Suprapubic skin (tissue), 4 donors: ENCODE measurements at regions not wholly inside any gene's neighbourhood (a gene's known extent, or its start where the extent isn't known, plus 50 kb on each side); places are given as distances from the start of the nearest gene placed in this dataset.

Source experiments
- DNase-seq, 2 donors: peaks; one replicate each; pipeline ENCODE4 v3.0.0-alpha.2; 2019; ENCODE audit warnings: low spot score in 2 of 2
- H3K27ac ChIP-seq: fragments of 200-600 bp; sonication (generic); one replicate; pipeline ENCODE4 v1.5.1; 2019
- H3K27me3 ChIP-seq: fragments of 200-600 bp; sonication (generic); one replicate; pipeline ENCODE4 v1.5.1; 2019
- H3K36me3 ChIP-seq: fragments of 200-600 bp; sonication (generic); one replicate; pipeline ENCODE4 v1.5.1; 2019
- H3K4me1 ChIP-seq: fragments of 200-600 bp; sonication (generic); one replicate; pipeline ENCODE4 v1.5.1; 2019
- H3K4me3 ChIP-seq: fragments of 200-600 bp; sonication (generic); one replicate; pipeline ENCODE4 v1.5.1; 2019; ENCODE audit warnings: mild to moderate bottlenecking
- H3K9me3 ChIP-seq: fragments of 200-600 bp; sonication (generic); one replicate; pipeline ENCODE4 v1.5.1; 2019
- CTCF ChIP-seq, 2 donors: fragments of 200-600 bp in 1 of 2; fragments of 450-650 bp in 1 of 2; sonication (generic) in 1 of 2; IDR thresholded peaks; one replicate each; pipeline ENCODE4 v1.5.1; 2016 to 2019; ENCODE audit warnings: antibody characterized with exemption in 2 of 2, mild to moderate bottlenecking in 1 of 2, moderate library complexity in 1 of 2
- EP300 ChIP-seq: sonication (generic); formaldehyde crosslinking; IDR thresholded peaks from one replicate; pipeline ENCODE4 v1.6.1; 2017; ENCODE audit warnings: antibody characterized with exemption
- POLR2A ChIP-seq, 2 donors: fragments of 450-650 bp; IDR thresholded peaks; one replicate each; pipeline ENCODE4 v1.6.1; 2017; ENCODE audit warnings: antibody characterized with exemption in 2 of 2, mild to moderate bottlenecking in 2 of 2, moderate library complexity in 2 of 2
- POLR2AphosphoS5 ChIP-seq, 3 donors: sonication (generic); formaldehyde crosslinking; IDR thresholded peaks; one replicate each; pipeline ENCODE4 v1.6.1; 2017; ENCODE audit warnings: antibody characterized with exemption in 3 of 3
- whole genome bisulfite sequencing: methylation state at CpG from one replicate; pipeline ENCODE4 v1.1.5; 2018; 5-methylcytosine and 5-hydroxymethylcytosine counted together

GRCh38 chr9:86876621-86877196 is 70.6 kb downstream of the GAS1 start:
- no peak for TF ChIP-seq POLR2A (IDR thresholded peaks at IDR 0.05)
- no peak for TF ChIP-seq POLR2AphosphoS5 (IDR thresholded peaks at IDR 0.05)
- no peak for TF ChIP-seq CTCF (IDR thresholded peaks at IDR 0.05)
- no peak for TF ChIP-seq EP300
- H3K4me1 ChIP-seq, result no peaks in the 10 kb centered on the region
- no peak overlapping the region for H3K27ac ChIP-seq

GRCh38 chr9:86868616-86869015 is 78.7 kb downstream of the GAS1 start:
- Histone ChIP-seq H3K27ac (no peak overlapping the region), H3K27me3 (no peaks in the 10 kb centered on the region), H3K36me3 (no peaks in the 10 kb centered on the region), H3K4me3 (no peak overlapping the region), H3K9me3 (no peaks in the 10 kb centered on the region), H3K4me1 (peaks cover 3% of the 10 kb centered on the region)
- no peak for TF ChIP-seq POLR2A (IDR thresholded peaks at IDR 0.05)
- no peak for TF ChIP-seq CTCF (IDR thresholded peaks at IDR 0.05)
- TF ChIP-seq EP300, result no peak
- TF ChIP-seq POLR2AphosphoS5 (IDR thresholded peaks at IDR 0.05), result no peak
- 37% methylated on average over 2 of the region's 2 CpGs for WGBS
- DNase-seq, result no peak

More at GRCh38 chr9:86876621-86877196, 70.6 kb downstream of the GAS1 start:
- Histone ChIP-seq H3K36me3 (no peaks in the 10 kb centered on the region), H3K27me3 (peaks cover 4% of the 10 kb centered on the region), H3K9me3 (no peaks in the 10 kb centered on the region), H3K4me3 (no peak overlapping the region)
- no peak for DNase-seq
- 81% methylated on average over 13 of the region's 13 CpGs for WGBS

GRCh38 chr9:86867804-86868313 is 79.4 kb downstream of the GAS1 start:
- no peaks in the 10 kb centered on the region for H3K27me3 ChIP-seq
- H3K9me3 ChIP-seq, result no peaks in the 10 kb centered on the region
- TF ChIP-seq POLR2AphosphoS5 (IDR thresholded peaks at IDR 0.05) (no peak), POLR2A (IDR thresholded peaks at IDR 0.05) (no peak), CTCF (IDR thresholded peaks at IDR 0.05) (no peak), EP300 (no peak)
- H3K4me1 ChIP-seq, result peaks cover 3% of the 10 kb centered on the region
- H3K4me3 ChIP-seq, result no peak overlapping the region
- H3K27ac ChIP-seq, result no peak overlapping the region
- H3K36me3 ChIP-seq, result no peaks in the 10 kb centered on the region
- no peak for DNase-seq
- 49% methylated on average over 5 of the region's 5 CpGs for WGBS

GRCh38 chr9:86865952-86866351 is 81.4 kb downstream of the GAS1 start:
- H3K9me3 ChIP-seq, result no peaks in the 10 kb centered on the region
- no peak for DNase-seq
- TF ChIP-seq EP300 (no peak), POLR2A (IDR thresholded peaks at IDR 0.05) (no peak), POLR2AphosphoS5 (IDR thresholded peaks at IDR 0.05) (no peak), CTCF (IDR thresholded peaks at IDR 0.05) (no peak)
- H3K4me3 ChIP-seq, result no peak overlapping the region
- H3K36me3 ChIP-seq, result no peaks in the 10 kb centered on the region
- no peak overlapping the region for H3K27ac ChIP-seq
- 73% methylated on average over 2 of the region's 2 CpGs for WGBS
- H3K4me1 ChIP-seq, result peaks cover 3% of the 10 kb centered on the region
- no peaks in the 10 kb centered on the region for H3K27me3 ChIP-seq

- 85% methylated on average over 6 of the region's 6 CpGs for WGBS
- TF ChIP-seq CTCF (IDR thresholded peaks at IDR 0.05) (no peak), POLR2A (IDR thresholded peaks at IDR 0.05) (no peak), POLR2AphosphoS5 (IDR thresholded peaks at IDR 0.05) (no peak), EP300 (no peak)
- DNase-seq, result no peak
Observed at GRCh38 chr9:86860006-86860405, 87.3 kb downstream of the GAS1 start.

More at GRCh38 chr9:86860006-86860405, 87.3 kb downstream of the GAS1 start:
- H3K4me3 ChIP-seq, result no peak overlapping the region
- H3K9me3 ChIP-seq, result no peaks in the 10 kb centered on the region
- no peaks in the 10 kb centered on the region for H3K4me1 ChIP-seq
- no peak overlapping the region for H3K27ac ChIP-seq
- H3K27me3 ChIP-seq, result no peaks in the 10 kb centered on the region
- no peaks in the 10 kb centered on the region for H3K36me3 ChIP-seq
